ENCODE measurements at regions not wholly inside any gene's neighbourhood (a gene's known extent, or its start where the extent isn't known, plus 50 kb on each side); places are given as distances from the start of the nearest gene placed in this dataset.

DNA sequence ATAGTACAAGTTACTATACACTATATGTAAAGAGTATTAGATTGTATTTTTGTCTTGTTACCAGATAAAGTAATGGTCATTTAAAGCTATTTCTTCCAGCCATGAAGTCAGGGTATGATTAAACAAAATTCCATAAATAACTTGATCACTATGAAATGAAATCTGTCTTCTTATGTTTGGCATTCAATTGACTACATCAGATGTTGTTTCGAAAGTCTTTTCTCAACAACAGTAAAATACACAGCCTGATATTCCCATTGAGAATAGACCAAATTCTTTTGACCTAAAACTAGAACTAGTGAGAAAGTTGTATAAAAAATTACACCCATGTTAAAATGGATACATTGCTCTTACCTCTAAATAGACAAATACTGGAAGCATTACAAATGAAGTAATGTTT lies 134.6 kb upstream of the ADAMTS5 start:
- TF ChIP-seq, protein P1, sequence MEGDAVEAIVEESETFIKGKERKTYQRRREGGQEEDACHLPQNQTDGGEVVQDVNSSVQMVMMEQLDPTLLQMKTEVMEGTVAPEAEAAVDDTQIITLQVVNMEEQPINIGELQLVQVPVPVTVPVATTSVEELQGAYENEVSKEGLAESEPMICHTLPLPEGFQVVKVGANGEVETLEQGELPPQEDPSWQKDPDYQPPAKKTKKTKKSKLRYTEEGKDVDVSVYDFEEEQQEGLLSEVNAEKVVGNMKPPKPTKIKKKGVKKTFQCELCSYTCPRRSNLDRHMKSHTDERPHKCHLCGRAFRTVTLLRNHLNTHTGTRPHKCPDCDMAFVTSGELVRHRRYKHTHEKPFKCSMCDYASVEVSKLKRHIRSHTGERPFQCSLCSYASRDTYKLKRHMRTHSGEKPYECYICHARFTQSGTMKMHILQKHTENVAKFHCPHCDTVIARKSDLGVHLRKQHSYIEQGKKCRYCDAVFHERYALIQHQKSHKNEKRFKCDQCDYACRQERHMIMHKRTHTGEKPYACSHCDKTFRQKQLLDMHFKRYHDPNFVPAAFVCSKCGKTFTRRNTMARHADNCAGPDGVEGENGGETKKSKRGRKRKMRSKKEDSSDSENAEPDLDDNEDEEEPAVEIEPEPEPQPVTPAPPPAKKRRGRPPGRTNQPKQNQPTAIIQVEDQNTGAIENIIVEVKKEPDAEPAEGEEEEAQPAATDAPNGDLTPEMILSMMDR (IDR thresholded peaks at IDR 0.05) = no peak
- TF ChIP-seq, protein P2, sequence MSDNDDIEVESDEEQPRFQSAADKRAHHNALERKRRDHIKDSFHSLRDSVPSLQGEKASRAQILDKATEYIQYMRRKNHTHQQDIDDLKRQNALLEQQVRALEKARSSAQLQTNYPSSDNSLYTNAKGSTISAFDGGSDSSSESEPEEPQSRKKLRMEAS (CRISPR knock-in tag; IDR thresholded peaks at IDR 0.05) = no peak
- TF ChIP-seq FOXP1 (CRISPR knock-in tag; IDR thresholded peaks at IDR 0.05; ENCODE audit: borderline replicate concordance) (no peak), FOXK1 (CRISPR knock-in tag; IDR thresholded peaks at IDR 0.05) (no peak), GABPB1 (CRISPR knock-in tag; IDR thresholded peaks at IDR 0.05) (no peak), NR3C1 (CRISPR knock-in tag; conservative IDR thresholded peaks at IDR 0.05; ENCODE audit: low read depth) (no peak), CBFB (CRISPR knock-in tag; IDR thresholded peaks at IDR 0.05; ENCODE audit: low read depth) (no peak)
- TF ChIP-seq, protein P3, sequence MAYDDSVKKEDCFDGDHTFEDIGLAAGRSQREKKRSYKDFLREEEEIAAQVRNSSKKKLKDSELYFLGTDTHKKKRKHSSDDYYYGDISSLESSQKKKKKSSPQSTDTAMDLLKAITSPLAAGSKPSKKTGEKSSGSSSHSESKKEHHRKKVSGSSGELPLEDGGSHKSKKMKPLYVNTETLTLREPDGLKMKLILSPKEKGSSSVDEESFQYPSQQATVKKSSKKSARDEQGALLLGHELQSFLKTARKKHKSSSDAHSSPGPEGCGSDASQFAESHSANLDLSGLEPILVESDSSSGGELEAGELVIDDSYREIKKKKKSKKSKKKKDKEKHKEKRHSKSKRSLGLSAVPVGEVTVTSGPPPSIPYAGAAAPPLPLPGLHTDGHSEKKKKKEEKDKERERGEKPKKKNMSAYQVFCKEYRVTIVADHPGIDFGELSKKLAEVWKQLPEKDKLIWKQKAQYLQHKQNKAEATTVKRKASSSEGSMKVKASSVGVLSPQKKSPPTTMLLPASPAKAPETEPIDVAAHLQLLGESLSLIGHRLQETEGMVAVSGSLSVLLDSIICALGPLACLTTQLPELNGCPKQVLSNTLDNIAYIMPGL (CRISPR knock-in tag; IDR thresholded peaks at IDR 0.05) = no peak
- TF ChIP-seq, protein P4, sequence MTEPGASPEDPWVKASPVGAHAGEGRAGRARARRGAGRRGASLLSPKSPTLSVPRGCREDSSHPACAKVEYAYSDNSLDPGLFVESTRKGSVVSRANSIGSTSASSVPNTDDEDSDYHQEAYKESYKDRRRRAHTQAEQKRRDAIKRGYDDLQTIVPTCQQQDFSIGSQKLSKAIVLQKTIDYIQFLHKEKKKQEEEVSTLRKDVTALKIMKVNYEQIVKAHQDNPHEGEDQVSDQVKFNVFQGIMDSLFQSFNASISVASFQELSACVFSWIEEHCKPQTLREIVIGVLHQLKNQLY (CRISPR knock-in tag; IDR thresholded peaks at IDR 0.05) = no peak
- TF ChIP-seq, protein P5, sequence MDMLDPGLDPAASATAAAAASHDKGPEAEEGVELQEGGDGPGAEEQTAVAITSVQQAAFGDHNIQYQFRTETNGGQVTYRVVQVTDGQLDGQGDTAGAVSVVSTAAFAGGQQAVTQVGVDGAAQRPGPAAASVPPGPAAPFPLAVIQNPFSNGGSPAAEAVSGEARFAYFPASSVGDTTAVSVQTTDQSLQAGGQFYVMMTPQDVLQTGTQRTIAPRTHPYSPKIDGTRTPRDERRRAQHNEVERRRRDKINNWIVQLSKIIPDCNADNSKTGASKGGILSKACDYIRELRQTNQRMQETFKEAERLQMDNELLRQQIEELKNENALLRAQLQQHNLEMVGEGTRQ (CRISPR knock-in tag; IDR thresholded peaks at IDR 0.05) = no peak
